ENCODE measurements at regions not wholly inside any gene's neighbourhood (a gene's known extent, or its start where the extent isn't known, plus 50 kb on each side); places are given as distances from the start of the nearest gene placed in this dataset.

DNA sequence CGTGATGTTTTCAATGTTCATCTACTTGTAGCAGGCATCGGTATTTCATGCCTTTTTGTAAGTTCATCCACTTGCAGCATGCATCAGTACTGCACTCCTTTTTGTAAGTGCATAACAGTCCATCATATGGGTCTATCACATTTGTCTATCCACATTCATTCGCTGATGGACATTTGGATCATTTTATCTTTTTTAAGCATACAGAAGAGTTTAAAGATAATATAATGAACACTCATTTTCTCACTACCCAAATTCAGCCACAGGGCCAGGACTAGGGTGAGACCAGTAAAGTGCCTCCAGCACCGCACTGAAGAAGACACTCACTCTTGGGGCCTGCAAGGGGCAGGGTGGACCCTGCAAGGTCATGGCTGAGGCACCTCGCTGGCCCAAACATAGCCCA lies 309.6 kb downstream of the UACA start:
- WGBS, 2 donors = 80 to 84% methylated on average over 5 of the region's 5 CpGs
- intact Hi-C loops (cut with DNase I; ENCODE audit: low total_unique reads) = no loop called here
- Histone ChIP-seq H3K4me3 (no peak overlapping the region), H3K27ac (no peak overlapping the region), H3K4me1 (no peaks in the 10 kb centered on the region), H3K9me3 (no peaks in the 10 kb centered on the region), H3K27me3 (no peaks in the 10 kb centered on the region), H3K36me3 (ENCODE audit: low read depth, missing control alignments) (no peaks in the 10 kb centered on the region)
- TF ChIP-seq POLR2A (IDR thresholded peaks at IDR 0.05) = no peak
- TF ChIP-seq, protein P1, sequence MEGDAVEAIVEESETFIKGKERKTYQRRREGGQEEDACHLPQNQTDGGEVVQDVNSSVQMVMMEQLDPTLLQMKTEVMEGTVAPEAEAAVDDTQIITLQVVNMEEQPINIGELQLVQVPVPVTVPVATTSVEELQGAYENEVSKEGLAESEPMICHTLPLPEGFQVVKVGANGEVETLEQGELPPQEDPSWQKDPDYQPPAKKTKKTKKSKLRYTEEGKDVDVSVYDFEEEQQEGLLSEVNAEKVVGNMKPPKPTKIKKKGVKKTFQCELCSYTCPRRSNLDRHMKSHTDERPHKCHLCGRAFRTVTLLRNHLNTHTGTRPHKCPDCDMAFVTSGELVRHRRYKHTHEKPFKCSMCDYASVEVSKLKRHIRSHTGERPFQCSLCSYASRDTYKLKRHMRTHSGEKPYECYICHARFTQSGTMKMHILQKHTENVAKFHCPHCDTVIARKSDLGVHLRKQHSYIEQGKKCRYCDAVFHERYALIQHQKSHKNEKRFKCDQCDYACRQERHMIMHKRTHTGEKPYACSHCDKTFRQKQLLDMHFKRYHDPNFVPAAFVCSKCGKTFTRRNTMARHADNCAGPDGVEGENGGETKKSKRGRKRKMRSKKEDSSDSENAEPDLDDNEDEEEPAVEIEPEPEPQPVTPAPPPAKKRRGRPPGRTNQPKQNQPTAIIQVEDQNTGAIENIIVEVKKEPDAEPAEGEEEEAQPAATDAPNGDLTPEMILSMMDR (IDR thresholded peaks at IDR 0.05) = no peak
- DNase-seq = no peak

DNA sequence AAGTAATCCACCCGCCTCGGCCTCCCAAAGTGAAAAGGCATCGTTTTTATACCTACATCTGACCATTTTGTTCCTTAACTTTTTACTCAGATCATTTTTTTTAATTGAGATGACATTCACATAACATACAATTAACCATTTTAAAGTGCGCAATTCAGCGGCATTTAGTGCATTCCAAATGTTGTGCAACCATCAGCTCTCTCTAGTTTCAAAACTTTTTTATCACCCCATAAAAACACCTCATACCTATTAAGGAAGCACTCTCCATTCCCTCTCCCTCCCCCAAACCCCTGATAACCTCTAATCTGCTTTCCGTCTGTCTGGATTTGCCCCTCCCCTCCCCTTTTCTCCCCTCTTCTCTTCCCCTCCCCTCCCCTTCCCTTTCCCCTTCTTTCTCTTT lies 310.1 kb downstream of the UACA start:
- TF ChIP-seq, protein P1 (IDR thresholded peaks at IDR 0.05) = no peak
- TF ChIP-seq POLR2A (IDR thresholded peaks at IDR 0.05) = no peak
- no peak overlapping the region for H3K4me3 ChIP-seq
- no peaks in the 10 kb centered on the region for H3K36me3 ChIP-seq (ENCODE audit: low read depth, missing control alignments)
- H3K27ac ChIP-seq = no peak overlapping the region
- 72 to 74% methylated on average over 6 of the region's 6 CpGs for WGBS, 2 donors
- intact Hi-C loops (cut with DNase I; ENCODE audit: low total_unique reads) = no loop called here
- DNase-seq = no peak
- H3K4me1 ChIP-seq = no peaks in the 10 kb centered on the region
- H3K27me3 ChIP-seq = no peaks in the 10 kb centered on the region
- H3K9me3 ChIP-seq = no peaks in the 10 kb centered on the region

DNA sequence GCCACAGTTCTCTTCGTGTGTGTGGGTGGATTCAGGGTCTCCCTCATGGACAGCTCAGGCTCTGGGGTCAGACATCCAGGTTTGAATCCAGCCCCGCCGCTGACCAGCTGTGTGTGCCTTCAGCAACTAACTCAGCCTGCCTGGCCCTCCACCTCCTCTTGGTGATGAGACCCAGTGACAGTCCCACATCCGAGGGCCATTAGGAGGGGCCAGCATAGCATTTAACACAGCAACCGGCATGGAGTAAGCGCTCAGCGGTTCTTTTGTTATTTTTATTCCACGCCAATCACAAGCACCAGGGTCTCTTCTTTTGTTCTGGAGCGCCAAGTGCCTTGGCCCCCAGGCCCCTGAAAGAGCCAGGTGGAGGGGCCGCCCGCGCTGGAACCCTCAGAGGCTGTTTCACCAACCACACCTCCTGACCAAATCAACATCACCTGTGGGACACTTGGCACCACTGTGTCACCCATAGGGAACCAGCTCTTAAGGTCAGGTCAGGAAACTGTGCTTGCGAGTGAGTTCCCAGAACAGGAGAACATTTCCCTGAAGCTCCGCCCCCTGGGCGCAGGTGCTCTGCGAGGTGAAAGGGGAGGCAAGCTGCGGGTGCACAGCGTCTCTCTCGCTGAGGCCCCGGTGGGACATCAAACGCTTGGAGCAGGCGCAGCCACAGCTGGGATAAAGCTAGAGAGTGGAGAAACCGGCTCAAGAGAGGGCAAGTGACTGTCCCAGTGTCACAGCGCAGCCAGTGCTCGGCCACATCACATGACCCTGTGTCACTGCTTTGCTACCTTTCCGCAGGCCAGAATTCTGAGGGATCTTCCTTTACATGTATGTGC lies 311.3 kb downstream of the UACA start:
- no peak for DNase-seq
- Histone ChIP-seq H3K36me3 (ENCODE audit: low read depth, missing control alignments) (no peaks in the 10 kb centered on the region), H3K4me3 (no peak overlapping the region), H3K27me3 (no peaks in the 10 kb centered on the region), H3K4me1 (no peaks in the 10 kb centered on the region), H3K9me3 (no peaks in the 10 kb centered on the region), H3K27ac (no peak overlapping the region)
- WGBS, 2 donors = 74 to 82% methylated on average over 19 to 26 of the region's 26 CpGs
- intact Hi-C loops (cut with DNase I; ENCODE audit: low total_unique reads) = no loop called here
- TF ChIP-seq, protein P1 (IDR thresholded peaks at IDR 0.05) = no peak
- TF ChIP-seq POLR2A (IDR thresholded peaks at IDR 0.05) = no peak

DNA sequence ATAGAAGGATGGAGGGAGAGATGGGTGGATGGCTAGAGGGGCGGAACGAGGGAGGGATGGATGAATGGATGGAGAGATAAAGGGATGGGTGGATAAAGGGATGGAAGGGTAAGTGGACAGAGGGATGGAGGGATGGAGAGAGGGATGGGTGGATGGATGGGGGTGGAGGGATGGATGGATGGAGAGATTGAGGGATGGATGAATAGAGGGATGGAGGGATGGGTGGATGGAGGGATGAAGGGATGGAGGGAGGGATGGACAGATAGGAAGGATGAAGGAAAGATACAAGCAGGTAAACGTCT lies 313.3 kb downstream of the UACA start:
- Histone ChIP-seq H3K9me3 (no peaks in the 10 kb centered on the region), H3K4me3 (no peak overlapping the region), H3K27ac (no peak overlapping the region), H3K4me1 (no peaks in the 10 kb centered on the region), H3K27me3 (no peaks in the 10 kb centered on the region), H3K36me3 (ENCODE audit: low read depth, missing control alignments) (no peaks in the 10 kb centered on the region)
- TF ChIP-seq, protein P1 (IDR thresholded peaks at IDR 0.05) = no peak
- TF ChIP-seq POLR2A (IDR thresholded peaks at IDR 0.05) = no peak
- no peak for DNase-seq
- intact Hi-C loops (cut with DNase I; ENCODE audit: low total_unique reads) = no loop called here
- 92 to 94% methylated on average over 3 of the region's 3 CpGs for WGBS, 2 donors
